ENCODE measurements at regions not wholly inside any gene's neighbourhood (a gene's known extent, or its start where the extent isn't known, plus 50 kb on each side); places are given as distances from the start of the nearest gene placed in this dataset.
"Not testable (repeated sequence)": the region's sequence is repeated elsewhere in the genome, so short reads cannot be mapped to it uniquely, and the experiment has no call there.

DNA sequence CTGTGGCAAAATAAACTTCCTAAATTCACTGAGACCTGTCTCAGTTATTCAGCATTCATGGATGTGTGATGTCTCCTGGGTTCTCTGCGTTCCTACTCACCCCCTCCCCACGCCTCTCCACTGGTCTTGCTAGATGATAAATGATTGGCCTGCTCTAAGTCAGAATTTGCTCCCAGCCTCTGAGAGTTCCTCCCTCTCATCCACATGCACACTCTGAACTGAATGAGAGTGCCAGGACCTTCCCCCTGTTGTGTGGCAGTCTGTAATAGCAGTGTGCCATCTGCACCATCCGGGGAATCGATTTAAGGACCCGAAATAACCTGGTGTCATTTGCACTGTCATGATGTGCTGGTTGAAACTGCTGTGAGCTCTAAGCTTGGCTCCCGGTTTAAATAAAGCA, 135.8 kb upstream of the AFDN start:
- DNase-seq: no peak

DNA sequence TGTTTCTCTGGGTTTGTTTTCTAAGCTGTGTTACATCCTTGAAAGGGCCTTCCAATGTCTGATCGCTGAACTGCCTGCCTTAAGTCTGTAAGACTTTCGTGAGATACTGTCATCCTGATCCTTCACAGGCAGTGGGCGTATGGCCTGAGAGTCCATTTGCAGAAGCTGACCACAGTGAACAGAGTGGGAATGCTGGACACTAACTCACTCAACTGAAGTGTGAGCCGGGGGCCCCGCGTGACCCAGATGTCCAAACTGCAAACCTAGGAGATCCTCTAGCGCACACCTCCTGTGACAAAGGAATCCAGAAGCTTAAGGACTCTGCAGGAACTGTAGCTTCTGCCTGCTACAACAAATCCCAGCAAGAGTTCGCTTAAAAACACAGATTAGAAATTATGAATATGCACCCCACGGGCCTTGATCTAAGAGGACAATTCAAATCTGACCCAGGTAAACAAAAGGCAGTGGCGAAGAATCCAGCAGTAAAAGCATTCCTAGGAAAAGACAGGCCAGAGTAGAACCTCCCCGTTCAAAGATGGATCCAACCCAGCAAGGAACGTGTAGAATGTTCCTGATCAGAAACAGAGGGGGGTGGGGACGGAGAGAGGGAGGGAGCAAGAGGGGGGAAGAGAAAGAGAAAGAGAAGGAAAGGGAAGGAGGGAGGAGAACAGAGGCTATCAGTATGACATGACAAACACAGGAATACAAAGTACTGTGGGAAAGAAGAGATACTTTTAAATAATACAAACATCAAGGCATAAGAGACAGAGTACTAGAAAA, 135.0 kb upstream of the AFDN start:
- no peak for DNase-seq

DNA sequence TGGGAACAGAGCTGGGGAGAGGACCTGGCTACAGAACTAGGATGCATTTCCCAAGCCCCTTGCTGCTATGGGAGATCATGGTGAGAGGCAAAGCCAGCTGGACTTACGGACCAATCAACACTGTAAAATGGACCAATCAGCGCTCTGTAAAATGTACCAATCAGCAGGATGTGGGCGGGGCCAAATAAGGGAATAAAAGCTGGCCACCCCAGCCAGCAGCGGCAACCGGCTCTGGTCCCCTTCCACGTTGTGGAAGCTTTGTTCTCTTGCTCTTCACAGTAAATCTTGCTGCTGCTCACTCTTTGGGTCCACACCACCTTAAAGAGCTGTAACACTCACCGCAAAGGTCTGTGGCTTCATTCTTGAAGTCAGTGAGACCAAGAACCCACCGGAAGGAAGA, 133.2 kb upstream of the AFDN start:
- not testable (repeated sequence) for DNase-seq

DNA sequence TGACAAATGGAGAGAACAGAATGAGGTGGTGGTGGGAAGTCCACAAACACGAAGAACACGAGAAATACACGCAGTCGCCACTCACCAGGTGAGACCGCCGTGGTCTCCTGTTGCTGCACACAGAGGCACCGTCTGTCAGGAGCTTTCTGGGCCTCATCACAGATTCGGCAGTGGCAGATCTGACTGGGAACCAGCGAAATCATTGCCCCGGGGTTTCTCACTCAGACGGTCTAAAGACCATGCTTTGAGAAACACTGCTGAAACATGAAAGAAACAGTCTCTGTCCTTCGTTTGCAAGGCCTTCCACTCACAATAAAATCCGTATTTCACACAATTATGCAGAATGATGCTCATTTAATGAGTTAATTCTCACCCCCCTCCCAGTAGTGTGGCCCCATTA, 130.9 kb upstream of the AFDN start:
- no peak for DNase-seq

DNA sequence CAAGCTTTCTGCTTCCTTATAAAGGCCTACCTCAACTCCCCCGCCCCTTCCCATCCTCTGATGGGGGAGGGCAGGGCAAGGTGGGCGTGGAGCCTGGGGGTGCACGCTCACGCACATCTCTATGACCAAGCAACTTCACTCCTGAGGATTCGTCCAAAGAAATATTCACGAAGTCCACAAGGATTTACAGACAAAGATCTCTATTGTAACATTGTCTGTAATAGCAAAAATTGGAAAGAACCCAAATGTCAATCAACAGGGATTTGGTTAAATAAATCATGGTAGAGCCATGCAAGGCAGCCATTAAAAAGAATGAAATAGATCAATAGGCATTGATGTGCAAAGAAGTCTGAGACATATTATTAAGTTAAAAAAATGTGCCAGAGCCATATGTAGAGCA, 130.4 kb upstream of the AFDN start:
- DNase-seq: no peak

DNA sequence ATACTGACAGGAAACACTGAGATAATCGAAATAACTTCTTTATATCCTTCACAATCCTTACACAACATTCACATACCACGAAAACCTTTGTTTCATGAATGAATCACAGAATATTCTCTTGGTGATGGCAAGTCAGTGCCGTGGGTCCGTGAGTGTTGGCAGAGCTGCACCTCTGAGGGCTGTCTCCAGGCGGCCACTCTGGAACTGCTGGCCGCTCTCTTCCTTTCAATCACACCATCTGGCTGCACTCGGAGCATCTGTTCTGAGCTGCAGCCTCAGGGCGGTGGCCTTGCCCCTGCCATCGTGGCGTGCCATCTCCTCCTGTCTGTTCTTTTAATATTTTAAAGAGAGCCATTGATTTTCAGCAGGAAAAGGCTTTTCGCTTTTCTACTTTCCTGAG, 129.4 kb upstream of the AFDN start:
- DNase-seq: no peak

DNA sequence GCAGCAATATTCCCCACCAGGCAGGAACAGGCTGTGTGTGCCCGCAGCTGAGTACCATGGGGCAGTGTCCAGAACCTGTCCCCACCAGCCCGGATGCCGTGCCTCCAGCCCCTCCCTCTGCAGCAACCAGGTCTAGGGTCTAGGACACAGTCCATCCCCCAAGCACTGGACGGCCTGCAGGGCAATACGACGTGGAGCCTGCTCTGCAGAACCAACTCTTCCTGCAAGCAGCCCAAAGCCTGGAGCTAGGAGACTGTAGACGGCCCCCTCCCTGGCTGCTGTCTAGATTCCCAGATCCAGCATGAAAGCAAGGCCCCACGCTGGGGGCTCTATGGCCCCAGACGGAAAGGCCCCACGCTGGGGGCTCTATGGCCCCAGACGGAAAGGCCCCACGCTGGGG, 128.2 kb upstream of the AFDN start:
- no peak for DNase-seq

DNA sequence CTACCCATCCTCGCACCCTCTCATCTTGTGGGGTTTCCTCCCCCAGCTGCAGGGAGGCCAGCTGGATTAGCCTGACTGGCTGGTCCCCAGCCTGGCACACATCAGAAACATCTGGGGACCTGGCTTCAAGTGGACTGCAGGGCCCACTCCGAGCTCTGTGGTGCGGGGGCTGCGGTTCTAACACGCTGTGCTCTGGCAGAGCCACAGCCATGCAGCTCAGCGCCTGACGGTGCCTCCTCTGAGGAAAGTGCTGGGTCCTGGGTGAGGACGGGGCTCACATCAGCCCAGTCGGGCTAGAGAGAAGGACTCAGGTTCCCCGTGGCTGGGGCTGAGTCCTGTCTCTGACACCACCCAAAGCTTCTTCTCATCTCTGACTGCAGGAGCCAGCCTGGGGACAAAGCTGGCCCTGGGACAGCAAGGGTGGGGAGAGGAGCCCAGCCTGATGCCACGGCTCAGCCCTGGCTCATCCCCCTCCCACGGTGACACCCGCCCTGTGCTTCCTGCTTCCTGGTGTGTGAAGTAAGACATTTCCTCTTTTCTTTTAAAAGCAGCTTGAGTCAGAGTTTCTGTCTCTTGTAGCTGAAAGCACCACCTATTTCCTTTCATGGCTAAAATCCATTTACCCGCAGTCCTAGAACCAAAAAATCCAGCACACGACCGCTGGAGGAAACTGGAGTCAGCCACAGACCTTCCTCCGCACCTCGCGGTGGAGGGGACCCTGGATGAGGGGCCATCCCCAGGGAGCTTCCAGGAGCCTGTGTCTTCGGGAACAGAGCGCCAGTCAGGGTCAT, 127.4 kb upstream of the AFDN start:
- no peak for DNase-seq

DNA sequence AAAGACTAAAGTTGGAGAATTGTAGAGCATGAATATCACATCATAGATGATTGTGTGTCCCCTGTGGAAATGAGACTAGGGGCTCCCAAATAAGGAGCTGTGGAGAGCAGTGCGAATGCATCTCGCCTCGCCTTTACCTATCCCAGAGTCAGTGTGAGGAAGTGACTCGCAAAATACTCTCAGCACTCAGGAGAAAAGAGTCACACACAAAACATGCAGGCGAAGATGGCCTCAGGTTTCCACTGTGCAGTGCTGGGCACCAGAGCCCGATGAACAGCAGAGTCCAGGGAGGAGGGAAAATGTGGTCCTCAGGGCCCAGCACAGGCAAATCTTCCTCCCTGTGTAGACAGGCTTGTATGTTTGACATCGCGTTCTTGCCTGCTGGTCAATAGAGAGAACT, 126.5 kb upstream of the AFDN start:
- no peak for DNase-seq

DNA sequence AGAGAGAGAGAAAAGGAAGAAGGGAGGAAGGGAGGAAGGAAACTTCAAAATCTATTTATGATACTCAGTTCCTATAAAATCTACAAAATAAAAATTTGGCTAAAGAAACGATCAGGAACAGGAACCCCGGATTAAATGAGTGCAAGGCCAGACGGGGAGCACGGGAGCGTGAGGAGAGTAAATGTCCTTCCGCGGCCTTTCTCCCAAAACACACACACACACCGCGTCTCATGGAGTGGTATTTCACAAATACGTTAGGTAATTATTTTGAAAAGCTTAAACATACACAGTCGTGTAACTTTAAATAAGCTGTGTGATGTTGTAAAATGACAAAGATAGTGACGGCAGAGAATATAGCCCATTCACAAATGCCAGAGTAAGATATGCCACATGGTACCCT, 125.7 kb upstream of the AFDN start:
- no peak for DNase-seq

DNA sequence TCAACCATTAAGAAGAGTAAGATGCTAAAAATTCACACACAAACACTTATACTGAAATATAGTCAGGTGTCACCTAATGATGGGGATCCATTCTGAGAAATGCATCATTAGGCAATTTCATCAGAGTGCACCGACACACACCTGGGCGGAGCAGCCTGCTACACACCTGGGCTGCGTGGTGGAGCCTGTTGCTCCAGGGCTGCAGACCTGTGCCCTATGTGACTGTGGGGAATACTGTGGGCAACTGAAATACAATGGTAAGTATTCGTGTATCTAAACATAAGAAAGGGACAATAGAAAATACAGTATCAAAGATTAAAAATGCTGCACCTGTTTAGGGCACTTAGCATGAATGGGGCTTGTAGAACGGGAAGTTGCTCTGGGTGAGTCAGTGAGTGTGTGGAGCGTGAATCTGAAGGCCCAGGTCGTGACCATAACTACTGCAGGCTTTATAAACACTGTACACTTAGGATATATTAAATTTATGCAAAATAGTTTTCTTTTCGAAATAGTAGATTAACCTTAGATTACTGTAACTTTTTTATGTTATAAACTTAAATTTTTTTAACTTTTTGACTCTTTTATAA, 124.4 kb upstream of the AFDN start:
- no peak for DNase-seq

DNA sequence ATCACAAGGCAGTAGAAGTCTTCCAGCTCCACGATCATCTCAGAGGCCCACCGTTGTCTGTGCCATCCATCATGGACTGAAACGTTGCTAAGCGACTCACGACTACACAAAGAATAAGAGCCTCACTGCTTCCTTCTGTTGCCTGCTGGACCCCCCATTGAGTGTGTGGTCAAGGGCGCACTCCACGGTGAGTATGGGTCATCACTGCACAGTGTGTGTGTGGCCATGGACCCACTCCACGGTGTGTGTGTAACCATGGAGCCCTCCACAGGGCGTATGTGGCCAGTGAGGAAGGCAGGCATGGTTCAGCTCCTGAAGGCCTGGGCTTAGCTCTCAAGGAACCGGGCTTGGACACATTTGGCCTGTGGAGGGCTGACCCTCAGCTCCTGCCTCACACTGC, 123.4 kb upstream of the AFDN start:
- no peak for DNase-seq

DNA sequence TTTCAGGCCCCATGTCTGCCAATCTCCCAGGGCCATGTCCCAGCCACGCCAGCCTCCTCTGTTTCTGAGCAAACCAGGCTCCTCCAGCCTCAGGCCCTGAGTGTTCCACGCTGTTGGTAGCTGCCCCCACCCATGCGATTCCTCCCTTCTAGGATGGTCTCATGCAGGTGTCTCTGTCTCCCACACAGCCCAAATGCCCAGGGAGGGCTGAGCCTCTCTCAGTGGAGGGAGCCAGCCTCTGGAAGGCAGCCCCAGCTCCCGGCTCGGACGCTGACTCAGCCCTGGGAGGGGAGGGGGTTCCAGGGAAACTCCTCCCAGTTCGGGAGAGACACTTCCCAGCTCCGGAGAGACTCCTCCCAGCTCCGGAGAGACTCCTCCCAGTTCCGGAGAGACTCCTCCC, 122.9 kb upstream of the AFDN start:
- DNase-seq: no peak

DNA sequence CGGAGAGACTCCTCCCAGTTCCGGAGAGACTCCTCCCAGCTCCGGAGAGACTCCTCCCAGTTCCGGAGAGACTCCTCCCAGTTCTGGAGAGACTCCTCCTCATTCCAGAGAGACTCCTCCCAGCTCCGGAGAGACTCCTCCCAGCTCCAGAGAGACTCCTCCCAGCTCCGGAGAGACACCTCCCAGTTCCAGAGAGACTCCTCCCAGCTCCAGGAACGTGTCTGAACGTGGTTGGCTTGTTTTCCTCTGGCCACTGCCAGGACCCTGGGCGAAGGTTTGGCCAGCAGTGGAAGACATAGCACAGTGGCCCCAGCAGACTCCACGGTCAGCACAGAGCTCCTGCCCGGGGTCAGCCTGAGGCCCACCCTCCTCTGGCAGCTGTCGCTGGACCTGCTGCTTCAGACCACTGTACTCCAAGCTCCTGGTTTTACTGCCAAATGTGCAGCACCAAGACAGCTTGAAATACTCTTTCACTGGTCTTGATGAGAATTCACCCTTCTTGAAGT, 122.3 kb upstream of the AFDN start:
- no peak for DNase-seq

DNA sequence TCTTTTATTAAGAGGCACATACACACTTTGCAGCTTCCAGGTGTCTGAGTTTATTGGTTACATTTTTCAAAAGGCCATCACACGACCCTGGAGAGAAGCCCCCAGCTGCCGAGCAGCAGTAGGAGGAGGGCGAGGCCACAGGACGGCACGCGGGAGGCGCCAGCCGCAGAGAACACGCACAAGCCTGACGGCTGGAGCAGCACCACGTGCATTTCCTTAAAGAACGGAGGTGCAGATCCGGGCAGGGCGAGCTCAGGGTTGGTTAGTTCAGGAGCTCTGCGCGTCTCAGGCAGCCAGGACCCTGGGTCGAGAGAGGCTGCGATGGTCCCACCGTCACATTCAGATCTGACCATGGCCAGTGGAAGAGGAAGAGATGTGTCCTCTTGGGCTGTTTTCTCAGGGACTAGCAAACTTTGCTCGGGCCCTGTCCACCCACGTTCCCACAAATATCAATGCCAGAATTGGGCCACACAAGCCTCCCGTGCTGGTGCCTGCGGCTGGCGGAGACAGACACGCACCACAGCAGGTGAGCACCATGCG, 121.4 kb upstream of the AFDN start:
- no peak for DNase-seq

DNA sequence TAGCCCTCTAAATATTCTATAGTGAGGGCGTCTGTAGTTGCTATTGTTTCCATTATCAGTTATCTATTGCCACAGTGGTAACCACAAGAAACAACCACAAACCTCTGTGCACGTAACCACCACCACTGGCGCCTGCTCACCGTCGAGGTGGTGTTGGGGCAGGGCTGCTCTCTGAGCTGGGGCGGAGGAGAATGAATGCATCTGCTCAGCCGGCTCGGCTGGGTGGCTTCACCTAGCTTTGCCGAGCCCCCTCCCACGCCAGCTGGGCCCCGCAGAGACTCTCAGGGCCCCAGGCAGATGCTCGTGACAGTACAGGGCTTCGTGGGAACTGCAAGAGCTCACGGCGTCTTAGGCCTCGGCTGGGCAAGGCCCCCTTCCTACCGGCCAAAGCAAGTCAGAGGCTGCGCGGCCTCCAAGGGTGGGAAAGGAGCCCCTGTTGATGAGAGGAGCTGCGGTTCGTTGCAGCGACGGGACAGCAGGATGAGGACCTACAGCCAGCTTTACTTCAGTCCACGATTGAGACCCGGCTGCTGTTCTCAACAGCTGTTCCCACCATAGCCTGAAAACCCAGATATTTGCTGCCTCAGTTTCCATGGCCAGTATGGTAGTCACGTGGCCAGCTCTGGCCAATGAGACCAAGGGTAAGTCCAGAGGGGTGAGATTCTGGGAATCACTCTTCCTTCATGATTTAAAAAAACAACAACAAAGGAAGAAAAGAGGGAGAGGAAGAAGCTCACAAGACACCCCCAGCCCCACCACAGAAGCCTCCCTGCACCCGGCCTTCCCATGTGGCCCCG, 120.2 kb upstream of the AFDN start:
- no peak for DNase-seq

DNA sequence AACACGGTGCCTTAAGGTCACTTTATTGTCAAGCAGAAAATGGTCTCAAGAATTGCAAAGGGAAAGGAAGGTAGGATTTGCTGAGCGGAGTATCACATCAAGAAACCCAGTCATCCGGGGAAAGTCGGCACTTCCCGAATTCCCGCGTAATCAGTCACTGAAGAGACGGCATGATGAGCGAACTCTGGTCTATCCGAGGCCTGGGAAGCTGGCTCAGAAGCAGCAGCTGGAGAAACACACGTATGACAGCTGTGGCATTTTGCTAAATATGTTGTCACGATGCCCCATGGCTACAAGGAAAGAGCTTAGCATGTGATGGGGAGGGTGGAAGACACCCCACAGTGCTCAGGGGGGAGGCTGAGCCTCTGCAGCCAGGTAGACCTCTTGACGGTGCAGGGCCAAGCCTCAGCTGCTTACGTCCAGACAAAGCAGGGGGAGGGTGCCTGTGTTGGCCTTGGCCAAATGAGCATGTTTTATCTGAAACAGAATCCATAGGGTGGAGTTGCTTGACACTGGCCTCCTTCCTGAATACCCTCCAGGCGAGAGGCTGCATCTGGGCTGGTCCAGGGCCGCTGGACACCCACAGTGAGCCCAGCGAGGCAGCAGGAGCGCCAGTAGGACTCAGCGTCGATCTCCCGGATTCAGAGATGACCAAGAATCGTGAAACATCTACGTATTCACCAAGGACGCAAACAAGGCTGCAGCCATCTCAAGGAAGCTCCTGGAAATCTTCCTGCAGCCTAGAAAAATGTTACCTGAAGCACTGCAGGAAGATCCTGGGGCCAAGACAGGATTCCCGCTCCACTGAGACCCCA, 118.8 kb upstream of the AFDN start:
- DNase-seq: no peak

DNA sequence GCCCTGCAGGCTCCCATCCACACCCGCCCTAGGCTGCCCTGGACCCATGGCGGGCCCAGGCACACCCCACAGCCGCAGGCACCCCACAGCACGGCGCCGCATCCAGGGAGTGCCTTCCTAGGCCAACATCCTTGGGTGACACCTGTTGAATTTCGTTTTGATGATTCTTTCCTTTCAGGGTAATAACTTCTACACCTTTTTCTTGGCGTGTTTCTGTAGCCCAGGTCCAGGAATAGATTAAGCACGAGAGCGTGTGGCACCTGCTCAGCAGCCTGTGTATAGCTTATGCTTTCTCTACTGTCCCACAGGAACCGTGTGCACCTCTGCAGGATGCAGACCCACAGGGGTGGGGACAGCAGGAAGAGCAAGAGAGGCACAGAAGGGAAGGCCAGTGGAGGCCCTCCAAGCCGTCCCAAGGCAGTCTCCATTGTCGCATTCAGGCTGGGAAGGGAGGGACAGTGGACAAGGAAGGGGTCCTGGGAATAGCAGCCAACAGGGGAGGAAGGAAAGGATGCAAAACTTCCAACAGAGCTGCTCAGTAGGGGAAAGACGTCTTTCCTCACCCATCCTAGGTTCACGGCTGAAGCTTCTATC, 118.1 kb upstream of the AFDN start:
- no peak for DNase-seq

DNA sequence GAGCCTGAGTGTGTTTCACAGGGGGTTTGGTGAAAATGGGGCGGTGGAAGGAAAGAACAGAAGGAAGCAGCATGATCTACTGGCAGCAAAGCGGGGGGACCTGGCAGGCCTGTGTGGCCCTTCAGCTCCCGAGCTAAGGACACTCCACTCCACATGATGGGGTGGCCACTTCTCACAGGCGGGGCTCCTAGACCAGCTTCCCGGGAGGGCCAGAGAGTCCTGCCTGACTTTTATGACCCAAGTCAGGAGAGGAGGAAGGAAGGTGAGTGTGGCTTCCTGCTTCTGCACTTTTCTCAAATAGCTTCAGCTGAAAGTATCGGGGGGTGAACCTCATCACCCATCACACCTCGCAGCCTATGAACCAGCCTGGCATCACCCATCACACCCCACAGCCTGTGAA, 117.5 kb upstream of the AFDN start:
- no peak for DNase-seq

DNA sequence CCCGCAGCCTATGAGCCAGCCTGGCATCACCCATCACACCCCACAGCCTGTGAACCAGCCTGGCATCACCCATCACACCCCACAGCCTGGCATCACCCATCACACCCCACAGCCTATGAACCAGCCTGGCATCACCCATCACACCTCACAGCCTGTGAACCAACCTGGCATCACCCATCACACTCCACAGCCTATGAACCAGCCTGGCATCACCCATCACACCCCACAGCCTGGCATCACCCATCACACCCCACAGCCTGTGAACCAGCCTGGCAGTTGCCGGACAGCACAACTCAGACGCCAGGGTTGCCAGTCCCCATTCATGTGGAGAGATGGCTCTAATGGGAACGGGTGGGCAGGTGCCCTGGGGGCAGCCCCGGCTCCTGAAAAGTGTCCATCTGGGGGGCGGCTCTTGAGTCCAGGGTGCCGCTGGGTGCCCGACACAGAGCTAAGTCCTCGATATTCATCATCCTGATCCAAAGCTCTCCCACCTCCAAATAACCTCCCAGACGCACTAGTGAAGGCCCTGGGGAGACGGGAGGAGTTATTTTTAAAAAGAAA, 116.9 kb upstream of the AFDN start:
- DNase-seq: not testable (repeated sequence)

DNA sequence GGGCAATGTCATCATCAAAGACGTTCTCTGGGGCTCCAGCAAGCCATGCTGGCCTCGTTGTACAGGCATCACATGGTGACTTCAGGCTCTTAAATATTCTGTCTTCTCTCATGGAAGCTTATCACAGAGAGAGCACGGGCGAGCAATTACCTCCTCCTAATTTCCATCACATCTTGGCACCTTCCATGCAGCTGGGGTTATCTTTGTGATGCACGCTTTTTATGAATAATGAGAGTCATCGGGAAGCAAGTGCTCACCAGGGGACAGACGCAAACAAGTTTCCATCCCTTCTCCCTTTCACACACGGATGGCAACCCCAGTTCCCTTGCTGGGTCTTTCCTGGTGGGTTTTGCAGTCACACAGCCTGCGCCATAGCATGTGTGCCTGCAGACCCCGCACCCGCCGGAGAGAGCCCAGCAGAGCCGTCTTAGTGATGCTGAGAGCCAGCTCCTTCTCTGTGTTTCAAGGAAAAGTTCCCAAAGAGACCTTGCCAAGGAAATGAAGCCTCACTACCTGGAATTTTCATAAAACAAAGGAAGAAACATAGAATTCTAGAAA, 116.3 kb upstream of the AFDN start:
- DNase-seq: no peak

Measured in NCI-H345 (cell line).